ENCODE measurements at regions not wholly inside any gene's neighbourhood (a gene's known extent, or its start where the extent isn't known, plus 50 kb on each side); places are given as distances from the start of the nearest gene placed in this dataset.

- peak; percentile 97 for DNase-seq
Observed at GRCh38 chr1:212558693-212559480, 49.7 kb upstream of the ATF3 start.
